HG03097 (cell line): ENCODE measurements at regions not wholly inside any gene's neighbourhood (a gene's known extent, or its start where the extent isn't known, plus 50 kb on each side); places are given as distances from the start of the nearest gene placed in this dataset.

Experiments
- ATAC-seq: cut with Tn5 transposase; IDR thresholded peaks from one replicate; pipeline ENCODE4 v1.9.1; 2021; ENCODE audit not compliant: unreplicated experiment, low FRiP score

GRCh38 chr15:36313021-36313420 lies 266.4 kb upstream of the CDIN1 start:
- ATAC-seq: no peak

- no peak for ATAC-seq
Measured at GRCh38 chr15:36313736-36314280, 265.6 kb upstream of the CDIN1 start.

DNA sequence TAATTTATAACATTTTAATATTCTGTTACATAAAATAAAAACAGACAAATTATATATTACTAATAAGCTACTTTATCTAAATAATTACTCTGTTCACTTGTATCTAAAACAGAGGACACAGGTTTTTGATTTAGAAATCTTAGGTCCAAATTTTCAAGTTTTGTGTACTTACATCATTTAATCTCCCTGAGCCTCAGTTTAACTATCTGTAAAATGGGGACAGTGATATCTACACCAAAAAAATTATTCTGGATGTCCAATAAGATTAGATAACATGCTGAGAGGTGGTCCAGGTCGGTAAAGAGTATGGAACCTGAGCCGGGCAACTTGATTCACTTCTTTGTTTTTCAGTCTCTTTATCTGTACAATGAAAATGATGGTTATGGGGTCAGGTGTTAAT lies 263.8 kb upstream of the CDIN1 start:
- no peak for ATAC-seq

DNA sequence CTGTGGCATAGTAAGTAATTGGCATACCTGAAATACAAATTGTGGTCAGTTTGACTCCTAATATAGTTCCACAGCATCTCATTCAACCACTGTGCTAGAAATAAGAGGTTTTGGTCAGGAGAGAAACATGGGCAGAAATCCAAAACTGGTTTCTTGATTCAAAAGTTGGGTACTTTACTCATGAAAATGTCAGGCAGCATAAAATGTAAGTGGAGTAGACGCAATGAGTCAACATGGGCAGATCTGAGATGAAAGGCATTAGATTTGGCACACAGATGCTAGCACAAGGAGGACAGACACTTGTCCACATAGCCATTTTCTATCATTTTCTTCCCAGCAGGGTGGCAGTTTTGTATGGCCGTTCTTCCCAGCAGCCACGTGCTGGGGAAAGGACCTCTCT lies 255.8 kb upstream of the CDIN1 start:
- no peak for ATAC-seq

- ATAC-seq: no peak
Measured at GRCh38 chr15:36325206-36325605, 254.2 kb upstream of the CDIN1 start.

- no peak for ATAC-seq
Measured at GRCh38 chr15:36329592-36329991, 249.8 kb upstream of the CDIN1 start.

- ATAC-seq: no peak
Measured at GRCh38 chr15:36330598-36330997, 248.8 kb upstream of the CDIN1 start.

DNA sequence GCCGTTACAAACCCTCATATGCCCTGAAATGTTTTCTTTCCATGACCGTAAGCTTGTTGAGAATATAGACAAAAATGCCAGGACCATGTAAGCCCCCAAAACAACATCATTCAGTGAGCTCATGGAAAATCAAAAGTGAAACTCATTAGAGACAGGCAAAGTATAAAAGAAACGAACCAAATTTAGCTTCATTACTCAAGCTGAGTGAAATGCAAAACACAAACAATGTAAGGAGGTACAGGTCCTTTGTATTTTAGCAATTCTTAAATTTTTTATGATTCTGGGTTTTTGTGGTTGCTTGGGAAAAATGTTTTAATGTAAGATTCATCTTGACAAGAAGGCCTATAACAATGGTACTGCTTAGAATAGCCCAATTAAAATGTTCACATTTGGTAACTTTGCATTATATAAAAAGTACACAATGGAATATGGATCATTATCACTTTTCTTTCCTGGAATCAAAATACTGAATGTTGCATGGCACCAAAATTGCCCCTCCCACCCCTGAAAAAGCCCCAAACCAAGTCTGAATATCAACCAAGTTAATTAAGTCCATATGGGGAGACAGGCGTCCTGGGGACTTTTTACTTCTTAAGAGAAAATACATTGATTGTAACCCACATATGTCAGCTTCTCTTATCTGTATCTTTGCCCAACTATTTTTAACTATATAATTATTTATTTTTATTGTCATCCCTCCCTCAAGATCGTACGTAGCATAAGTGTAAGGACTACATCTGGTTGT lies 247.7 kb upstream of the CDIN1 start:
- no peak for ATAC-seq

GRCh38 chr15:36332301-36332700 lies 247.1 kb upstream of the CDIN1 start:
- no peak for ATAC-seq

GRCh38 chr15:36332896-36333295 lies 246.5 kb upstream of the CDIN1 start:
- no peak for ATAC-seq

- no peak for ATAC-seq
Measured at GRCh38 chr15:36334059-36334458, 245.4 kb upstream of the CDIN1 start.

DNA sequence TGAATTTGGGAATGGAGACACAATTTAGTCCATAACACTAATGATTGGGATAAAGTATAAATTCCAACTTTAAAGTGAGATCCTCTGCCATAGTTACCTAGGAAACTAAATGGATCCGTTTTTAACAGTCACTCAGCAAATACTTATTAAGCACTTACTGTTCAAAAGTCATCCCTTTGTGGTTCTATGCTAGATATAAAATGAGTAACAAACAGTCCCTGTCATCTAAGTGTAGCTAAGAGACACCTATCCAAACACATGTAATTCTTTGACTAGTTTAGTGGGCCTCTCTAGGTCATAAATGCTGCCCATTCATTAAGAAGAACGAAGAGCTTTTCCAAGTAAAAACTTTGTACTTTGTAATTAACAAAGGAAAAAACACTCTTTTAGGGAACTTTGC lies 244.2 kb upstream of the CDIN1 start:
- ATAC-seq: no peak

GRCh38 chr15:36335659-36336058 lies 243.8 kb upstream of the CDIN1 start:
- ATAC-seq: no peak

- ATAC-seq: no peak
Measured at GRCh38 chr15:36344887-36345286, 234.5 kb upstream of the CDIN1 start.

GRCh38 chr15:36347272-36347858 lies 232.1 kb upstream of the CDIN1 start:
- no peak for ATAC-seq

DNA sequence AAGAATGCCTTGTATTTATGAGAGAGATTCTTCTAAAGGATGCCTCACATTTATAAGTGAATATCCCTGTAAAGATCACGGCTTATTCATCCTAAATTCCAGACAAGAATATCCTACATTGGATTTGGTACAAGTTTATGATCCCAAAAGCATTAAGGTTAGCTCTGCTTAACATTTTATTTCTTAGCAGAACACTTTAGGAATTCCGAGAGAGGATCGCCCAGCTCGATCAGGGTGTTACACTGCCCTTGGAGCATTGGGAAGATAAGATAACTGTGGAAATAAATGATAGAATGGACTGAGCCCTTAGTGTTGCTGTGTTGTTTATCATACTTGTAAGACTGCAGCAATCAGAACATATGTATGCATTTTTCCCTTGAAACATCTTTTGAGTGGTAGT lies 223.0 kb upstream of the CDIN1 start:
- no peak for ATAC-seq

DNA sequence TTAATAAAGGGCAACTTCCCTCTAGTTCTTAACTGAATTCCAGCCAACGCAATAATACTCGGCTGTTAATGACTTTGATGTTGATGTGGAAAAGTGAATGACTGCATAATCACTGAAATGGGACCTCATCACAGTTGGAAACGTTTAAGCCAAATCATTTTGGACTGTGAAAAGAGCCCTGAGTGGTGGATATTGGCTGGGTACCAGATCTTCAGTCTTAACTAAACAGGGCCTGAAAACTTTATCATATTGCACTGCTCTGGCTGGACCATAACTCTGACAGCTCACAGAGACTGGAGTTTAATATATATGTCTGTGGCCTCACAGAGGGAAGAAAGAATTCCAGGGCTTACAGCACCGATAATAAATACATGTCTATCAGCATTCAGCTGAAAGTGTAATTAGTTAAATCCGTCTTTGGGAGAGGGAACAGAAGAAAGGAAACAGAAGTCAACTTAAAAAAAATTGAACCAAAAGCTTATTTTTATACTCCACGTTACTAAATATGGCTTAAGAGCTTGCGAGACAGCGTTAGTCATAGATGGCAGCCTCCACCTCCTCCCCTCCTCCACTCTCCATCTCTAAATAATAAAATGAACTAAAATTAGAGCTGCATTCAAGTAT lies 222.3 kb upstream of the CDIN1 start:
- ATAC-seq: no peak

DNA sequence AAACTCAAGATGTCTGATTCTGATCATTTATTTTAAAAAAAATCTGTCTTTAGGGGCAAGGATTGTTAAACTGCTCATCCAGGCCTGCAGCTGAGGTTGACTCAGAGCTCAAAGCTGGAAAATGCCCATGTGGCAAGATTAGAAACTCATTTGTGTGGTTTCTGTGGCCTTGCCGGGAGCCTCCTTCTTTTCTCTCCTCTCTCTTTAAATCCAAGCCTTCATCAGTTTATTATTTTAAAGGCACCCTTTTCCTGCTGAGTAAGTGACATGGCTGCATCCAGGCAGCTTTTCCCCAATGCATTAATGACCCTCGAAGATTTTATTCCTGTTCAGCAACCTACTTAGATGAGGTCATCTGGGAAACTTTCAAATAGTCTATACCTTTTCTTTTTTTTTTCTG lies 221.3 kb upstream of the CDIN1 start:
- no peak for ATAC-seq

DNA sequence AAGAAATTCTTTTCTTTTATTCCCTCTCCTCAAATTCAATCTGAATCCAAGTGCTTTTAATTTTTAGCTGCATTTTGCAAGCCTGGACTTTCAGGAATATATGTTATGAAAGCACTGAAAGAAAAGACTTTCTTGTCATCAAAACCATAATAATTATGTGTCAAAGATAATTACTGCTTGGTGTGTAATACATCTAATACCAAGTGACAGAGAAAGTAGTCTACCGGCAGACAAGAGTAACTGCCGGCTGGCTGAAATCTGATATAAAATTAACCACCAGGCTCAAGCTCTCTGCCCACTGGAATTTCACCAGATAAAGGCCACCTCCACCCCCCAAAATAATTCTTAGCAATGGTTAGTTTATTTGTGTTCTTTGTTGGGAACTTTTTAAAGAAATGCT lies 220.9 kb upstream of the CDIN1 start:
- no peak for ATAC-seq

DNA sequence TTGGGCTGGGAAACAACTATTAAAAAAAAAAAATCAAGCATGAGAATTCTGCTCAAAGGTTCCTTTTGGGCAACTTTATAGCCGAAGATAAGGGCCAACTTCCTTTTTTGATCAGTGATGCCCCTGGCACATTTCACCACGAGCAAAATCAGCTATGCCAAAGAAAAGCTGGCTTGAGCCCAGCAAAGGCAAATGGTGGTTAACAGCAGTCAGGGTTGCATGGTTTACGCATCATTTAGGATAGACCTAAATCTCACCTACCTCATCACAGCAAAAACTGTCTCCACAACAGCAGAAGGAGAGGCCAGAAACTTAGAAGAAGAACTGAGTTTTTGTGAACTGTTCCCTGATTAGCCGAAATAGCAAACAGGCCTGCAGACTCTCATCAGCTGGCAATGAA lies 220.1 kb upstream of the CDIN1 start:
- no peak for ATAC-seq

DNA sequence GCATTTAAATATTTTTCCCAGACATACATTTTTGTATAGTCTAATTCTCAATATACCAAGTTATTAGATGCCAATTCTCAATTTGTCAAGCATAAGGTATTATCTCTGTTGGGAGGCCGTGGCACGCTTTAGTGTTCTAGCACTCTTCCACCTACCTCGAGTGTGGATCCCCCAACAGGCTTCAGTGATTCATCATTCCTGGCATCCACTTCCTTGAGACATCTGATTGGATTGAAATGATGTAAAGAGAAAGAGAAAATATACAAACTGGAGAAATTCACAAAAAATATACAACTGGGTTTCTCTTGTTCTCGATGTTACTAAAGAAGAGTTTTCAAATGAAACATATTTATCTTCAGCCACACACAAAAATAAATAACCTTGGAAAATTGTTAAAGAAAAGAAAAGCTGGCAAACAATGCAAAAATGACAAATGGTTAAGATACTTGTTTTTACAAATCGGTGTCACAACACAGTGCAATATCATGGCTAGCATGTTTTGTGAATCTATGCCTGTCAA lies 218.0 kb upstream of the CDIN1 start:
- no peak for ATAC-seq

DNA sequence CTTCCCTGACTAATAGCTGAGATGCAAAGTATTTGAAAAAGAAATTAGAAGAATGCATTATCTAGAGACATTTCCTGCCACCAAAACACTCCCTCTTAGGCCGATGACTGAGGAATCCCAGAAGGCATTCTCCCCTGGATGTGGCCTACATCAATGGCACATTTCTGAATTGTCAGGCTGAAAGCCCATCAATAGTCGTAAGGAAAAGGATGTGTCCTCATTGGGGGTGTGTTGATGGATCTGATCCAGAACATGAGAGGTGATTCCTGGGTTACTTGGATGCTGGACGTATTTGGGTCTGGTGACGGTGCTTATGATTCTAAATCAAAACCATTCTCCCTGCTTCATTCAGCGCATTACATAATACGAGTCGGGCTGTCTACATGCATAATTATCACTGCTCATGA lies 216.9 kb upstream of the CDIN1 start:
- no peak for ATAC-seq
